Ishikawa (cell line): ENCODE measurements at regions not wholly inside any gene's neighbourhood (a gene's known extent, or its start where the extent isn't known, plus 50 kb on each side); places are given as distances from the start of the nearest gene placed in this dataset.

Experiments
- CEBPB ChIP-seq: IDR thresholded peaks from 2 replicates; pipeline ENCODE4 v1.6.1; 2012
- EGR1 ChIP-seq: IDR thresholded peaks from 2 replicates; pipeline ENCODE4 v1.6.1; 2012
- EP300 ChIP-seq: IDR thresholded peaks from 2 replicates; pipeline ENCODE4 v1.6.1; 2012; ENCODE audit warnings: borderline replicate concordance
- NFIC ChIP-seq: IDR thresholded peaks from 2 replicates; pipeline ENCODE4 v1.6.1; 2012
- RAD21 ChIP-seq: IDR thresholded peaks from 2 replicates; pipeline ENCODE4 v1.6.1; 2012; ENCODE audit warnings: low read depth
- REST ChIP-seq: IDR thresholded peaks from 2 replicates; pipeline ENCODE4 v1.6.1; 2012; ENCODE audit warnings: low read depth, mild to moderate bottlenecking
- TAF1 ChIP-seq: IDR thresholded peaks from 2 replicates; pipeline ENCODE4 v1.6.1; 2012; ENCODE audit warnings: low read depth, mild to moderate bottlenecking
- TCF12 ChIP-seq: IDR thresholded peaks from 2 replicates; pipeline ENCODE4 v1.6.1; 2012; ENCODE audit warnings: low read depth

GRCh38 chr10:131771634-131772358 lies 129.0 kb upstream of the PPP2R2D start:
- TF ChIP-seq EP300 (no peak), NFIC (no peak), RAD21 (no peak), EGR1 (no peak), REST (no peak), CEBPB (no peak), TCF12 (no peak), TAF1 (no peak)
